HepG2 (cell line): ENCODE measurements at regions not wholly inside any gene's neighbourhood (a gene's known extent, or its start where the extent isn't known, plus 50 kb on each side); places are given as distances from the start of the nearest gene placed in this dataset.

Experiments
- ATAC-seq: fragments of 200-7000 bp; cut with Tn5 transposase; 3 replicates; pipeline ENCODE4 v1.9.1; 2020; ENCODE audit warnings: mild to moderate bottlenecking, moderate library complexity
- BruUV-seq: library from RNA; stranded (reverse); fragments of 400-500 nt; replicated peaks from 2 replicates; lab custom pipeline; 2021; lab: Mats Ljungman, UMichigan
- CTCF ChIA-PET: fragments of 300-600 bp; formaldehyde crosslinking; extraction: SDS; loops from one replicate; lab custom pipeline; 2021; ENCODE audit warnings: low total read pairs, inconsistent platforms, low intra/inter-chr PET ratio; lab: Yijun Ruan, JAX
- POLR2A ChIA-PET: fragments of 350-600 bp; sonication (Branson Sonifier 250); formaldehyde crosslinking; loops from one replicate; lab custom pipeline; 2020; ENCODE audit warnings: antibody characterized with exemption, inconsistent platforms; lab: Yijun Ruan, JAX
- DNase-seq: peaks from one replicate; pipeline ENCODE4 v3.0.0-alpha.2; 2015; ENCODE audit warnings: low spot score
- FAIRE-seq: peaks from 3 replicates; lab custom pipeline; 2011; peaks lifted over from hg19 to GRCh38; lab: Jason Lieb, UNC
- H2AFZ ChIP-seq: one replicate; pipeline ENCODE4 v1.6.1; 2011; ENCODE audit warnings: low read length, inconsistent platforms
- H3K27ac ChIP-seq: fragments of 300-600 bp; 3 replicates; pipeline ENCODE4 v1.8.0; 2011; ENCODE audit warnings: mixed run types, mild to moderate bottlenecking, mixed read lengths, low read length, inconsistent platforms; ENCODE audit not compliant: insufficient read depth; ENCODE audit errors: extremely low read length
- H3K27me3 ChIP-seq, 2 experiments: fragments of 200-600 bp in 1 of 2; 2 replicates in 1 of 2; 3 replicates in 1 of 2; pipeline versions ENCODE4 v1.6.0 to v1.8.0; 2011; ENCODE audit warnings: low read length in 2 of 2, mild to moderate bottlenecking in 2 of 2, moderate library complexity in 2 of 2, inconsistent platforms in 1 of 2; ENCODE audit not compliant: insufficient read depth in 2 of 2, control insufficient read depth in 1 of 2
- H3K36me3 ChIP-seq, 2 experiments: fragments of 200-600 bp in 1 of 2; replicated peaks in 1 of 2; 2 replicates in 1 of 2; 3 replicates in 1 of 2; pipeline versions ENCODE4 v1.5.1 to v1.8.0; 2011; ENCODE audit warnings: low read length in 2 of 2, inconsistent platforms in 1 of 2; ENCODE audit not compliant: insufficient read depth in 2 of 2, control insufficient read depth in 1 of 2
- H3K4me1 ChIP-seq: 2 replicates; pipeline ENCODE4 v1.5.1; 2012; ENCODE audit warnings: low read length, inconsistent platforms; ENCODE audit not compliant: insufficient read depth
- H3K4me2 ChIP-seq: 2 replicates; pipeline ENCODE4 v1.6.0; 2011; ENCODE audit warnings: low read depth, low read length, inconsistent platforms
- H3K4me3 ChIP-seq, 3 experiments: fragments of 200-600 bp in 1 of 3; sonication (generic), shearing (Covaris generic) in 1 of 3; replicated peaks in 1 of 3; 2 replicates each; pipeline ENCODE4 v1.5.1; 2011 to 2016; ENCODE audit warnings: low read length in 3 of 3, inconsistent platforms in 2 of 3, low read depth in 2 of 3, mild to moderate bottlenecking in 2 of 3, control low read depth in 1 of 3, mixed read lengths in 1 of 3; ENCODE audit not compliant: insufficient read depth in 1 of 3
- H3K79me2 ChIP-seq: one replicate; pipeline ENCODE4 v1.6.1; 2011; ENCODE audit warnings: low read length, inconsistent platforms; ENCODE audit not compliant: insufficient read depth
- H3K9ac ChIP-seq: 2 replicates; pipeline ENCODE4 v1.6.0; 2011; ENCODE audit warnings: mild to moderate bottlenecking, low read depth, low read length, inconsistent platforms; ENCODE audit not compliant: insufficient read depth
- H3K9me3 ChIP-seq: 2 replicates; pipeline ENCODE4 v1.5.1; 2012; ENCODE audit warnings: mild to moderate bottlenecking, low read length
- H4K20me1 ChIP-seq: 2 replicates; pipeline ENCODE4 v1.6.0; 2011; ENCODE audit warnings: inconsistent platforms, mild to moderate bottlenecking, low read length, moderate library complexity; ENCODE audit not compliant: insufficient read depth
- GZF1 ChIP-seq: sonication (generic); formaldehyde crosslinking; IDR thresholded peaks from 2 replicates; pipeline ENCODE4 v1.5.1; 2020; ENCODE audit warnings: mild to moderate bottlenecking, missing genetic modification reagents
- POLR2A ChIP-seq, 2 experiments: IDR thresholded peaks; 2 replicates each; pipeline ENCODE4 v1.6.1; 2011; ENCODE audit warnings: low read depth in 2 of 2, low read length in 2 of 2, mild to moderate bottlenecking in 1 of 2, moderate library complexity in 1 of 2; ENCODE audit not compliant: insufficient read depth in 1 of 2
- RBM39 ChIP-seq: fragments of 200-400 bp; formaldehyde crosslinking; IDR thresholded peaks from one replicate; pipeline ENCODE4 v1.6.1; 2018; ENCODE audit warnings: antibody characterized with exemption, mild to moderate bottlenecking, low read depth, low read length; ENCODE audit not compliant: poor library complexity, severe bottlenecking
- SP4 ChIP-seq: sonication (generic); formaldehyde crosslinking; IDR thresholded peaks from 2 replicates; pipeline ENCODE4 v1.8.1; 2023; ENCODE audit warnings: mild to moderate bottlenecking, missing genetic modification reagents
- TRIM24 ChIP-seq: sonication (generic); formaldehyde crosslinking; IDR thresholded peaks from 2 replicates; pipeline ENCODE4 v1.8.0; 2022; ENCODE audit warnings: mild to moderate bottlenecking, missing genetic modification reagents
- ZBTB3 ChIP-seq: sonication (generic); formaldehyde crosslinking; IDR thresholded peaks from 2 replicates; pipeline ENCODE4 v1.4.0; 2020; ENCODE audit warnings: low read depth, mild to moderate bottlenecking, moderate library complexity, missing genetic modification reagents, borderline replicate concordance
- ZIK1 ChIP-seq: sonication (generic); formaldehyde crosslinking; IDR thresholded peaks from 2 replicates; pipeline ENCODE4 v1.5.0; 2020; ENCODE audit warnings: mild to moderate bottlenecking, low read depth, missing genetic modification reagents, borderline replicate concordance
- ZNF138 ChIP-seq: sonication (generic); formaldehyde crosslinking; IDR thresholded peaks from 2 replicates; pipeline ENCODE4 v1.5.0; 2020; ENCODE audit warnings: mild to moderate bottlenecking, low read depth, missing genetic modification reagents
- ZNF205 ChIP-seq: IDR thresholded peaks from 2 replicates; pipeline ENCODE4 v1.6.1; 2018; ENCODE audit warnings: missing biosample characterization, missing genetic modification reagents
- ZNF3 ChIP-seq: IDR thresholded peaks from 2 replicates; pipeline ENCODE4 v1.7.0; 2017; ENCODE audit warnings: inconsistent platforms
- ZNF496 ChIP-seq: sonication (generic); formaldehyde crosslinking; IDR thresholded peaks from 2 replicates; pipeline ENCODE4 v1.8.1; 2023; ENCODE audit warnings: mild to moderate bottlenecking, moderate library complexity, missing genetic modification reagents; ENCODE audit not compliant: insufficient replicate concordance
- ZNF780A ChIP-seq: sonication (generic); formaldehyde crosslinking; IDR thresholded peaks from 2 replicates; pipeline ENCODE4 v1.8.0; 2022; ENCODE audit warnings: mild to moderate bottlenecking, missing genetic modification reagents, moderate library complexity
- ZNF883 ChIP-seq: sonication (generic); formaldehyde crosslinking; IDR thresholded peaks from 2 replicates; pipeline ENCODE4 v1.5.1; 2020; ENCODE audit warnings: mild to moderate bottlenecking, missing genetic modification reagents; ENCODE audit errors: not compliant biosample characterization
- ZSCAN21 ChIP-seq: sonication (generic); formaldehyde crosslinking; IDR thresholded peaks from 2 replicates; pipeline ENCODE4 v1.8.0; 2022; ENCODE audit warnings: mild to moderate bottlenecking, missing genetic modification reagents, moderate library complexity, borderline replicate concordance
- WGBS: methylation state at CpG from one replicate; pipeline ENCODE4 v1.1.6; 2017; ENCODE audit warnings: low lambda C conversion rate; 5-methylcytosine and 5-hydroxymethylcytosine counted together
- in situ Hi-C: cut with HindIII; loops from 2 replicates; pipeline ENCODE4 v1.10.0; 2017; ENCODE audit warnings: low pct_unique_long_range_greater_than_20kb; ENCODE audit not compliant: extremely low pct_ligation_motif_present
- intact Hi-C: fragments of 100-400 bp; cut with micrococcal nuclease; formaldehyde crosslinking; loops from one replicate; pipeline ENCODE4 v1.10.0; 2022; ENCODE audit not compliant: unreplicated experiment
- TF ChIP-seq, protein P1 (sequence below): sonication (generic); formaldehyde crosslinking; IDR thresholded peaks from 2 replicates; pipeline ENCODE4 v1.4.0; 2020; ENCODE audit warnings: low read depth, mild to moderate bottlenecking, missing genetic modification reagents
- TF ChIP-seq, protein P2 (sequence below): IDR thresholded peaks from 2 replicates; pipeline ENCODE4 v1.6.1; 2012; ENCODE audit warnings: low read length, improper control_type of control experiment
- TF ChIP-seq, protein P3 (sequence below): sonication (generic); formaldehyde crosslinking; IDR thresholded peaks from 2 replicates; pipeline ENCODE4 v1.5.1; 2020; ENCODE audit warnings: missing genetic modification reagents, mild to moderate bottlenecking, borderline replicate concordance
- TF ChIP-seq, protein P4 (sequence below): sonication (generic); formaldehyde crosslinking; IDR thresholded peaks from 2 replicates; pipeline ENCODE4 v1.5.1; 2020; ENCODE audit warnings: mild to moderate bottlenecking, missing genetic modification reagents, borderline replicate concordance

DNA sequence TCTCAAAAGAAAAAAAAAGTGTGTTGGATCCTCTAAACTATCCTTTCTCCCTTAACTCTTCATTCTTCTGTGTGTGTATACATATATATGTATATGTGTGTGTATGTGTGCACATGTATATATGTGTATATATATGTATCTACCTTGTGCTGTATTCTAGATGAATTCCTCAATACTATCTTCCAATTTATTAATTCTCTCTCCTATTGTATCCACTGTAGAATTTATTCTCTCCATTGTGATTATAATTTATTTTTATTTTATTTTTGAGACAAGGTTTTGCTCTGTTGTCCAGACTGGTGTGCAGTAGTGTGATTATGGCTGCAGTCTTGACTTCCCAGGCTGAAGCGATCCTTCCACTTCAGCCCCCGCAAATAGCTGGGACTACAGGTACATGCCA, 147.1 kb upstream of the ZNF618 start:
- no peak overlapping the region for H3K9ac ChIP-seq
- CTCF ChIA-PET, result no interaction called here
- H4K20me1 ChIP-seq, result no peaks in the 10 kb centered on the region
- H3K27me3 ChIP-seq, result peaks cover 0 to 4% of the 10 kb centered on the region in 2 experiments; a peak in 1 of 5 replicates
- no peaks in the 10 kb centered on the region for H3K79me2 ChIP-seq
- no peak overlapping the region for H3K4me2 ChIP-seq
- no peak for ATAC-seq
- WGBS, result 63% methylated on average over 2 of the region's 2 CpGs
- FAIRE-seq, result no peak
- no peaks in the 10 kb centered on the region for H3K36me3 ChIP-seq
- in situ Hi-C loops, result loop anchor here (25.0 kb wide), 1 partner anchor 308 kb away; no protein-coding TSS in a partner anchor
- intact Hi-C loops, result no loop called here
- no peak for TF ChIP-seq POLR2A (IDR thresholded peaks at IDR 0.05; ENCODE audit: insufficient read depth in 1 of 2, low read depth in 2 of 2, low read length in 2 of 2)
- no peak for TF ChIP-seq ZNF496 (CRISPR knock-in tag)
- TF ChIP-seq RBM39, result no peak
- TF ChIP-seq ZNF3 (CRISPR knock-in tag), result no peak
- TF ChIP-seq, protein P1, sequence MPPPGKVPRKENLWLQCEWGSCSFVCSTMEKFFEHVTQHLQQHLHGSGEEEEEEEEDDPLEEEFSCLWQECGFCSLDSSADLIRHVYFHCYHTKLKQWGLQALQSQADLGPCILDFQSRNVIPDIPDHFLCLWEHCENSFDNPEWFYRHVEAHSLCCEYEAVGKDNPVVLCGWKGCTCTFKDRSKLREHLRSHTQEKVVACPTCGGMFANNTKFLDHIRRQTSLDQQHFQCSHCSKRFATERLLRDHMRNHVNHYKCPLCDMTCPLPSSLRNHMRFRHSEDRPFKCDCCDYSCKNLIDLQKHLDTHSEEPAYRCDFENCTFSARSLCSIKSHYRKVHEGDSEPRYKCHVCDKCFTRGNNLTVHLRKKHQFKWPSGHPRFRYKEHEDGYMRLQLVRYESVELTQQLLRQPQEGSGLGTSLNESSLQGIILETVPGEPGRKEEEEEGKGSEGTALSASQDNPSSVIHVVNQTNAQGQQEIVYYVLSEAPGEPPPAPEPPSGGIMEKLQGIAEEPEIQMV, result no peak
- no peak for TF ChIP-seq ZNF780A (CRISPR knock-in tag)
- no peak for TF ChIP-seq ZNF138
- no peak for TF ChIP-seq ZIK1 (CRISPR knock-in tag)
- no peak for TF ChIP-seq SP4 (CRISPR knock-in tag)
- TF ChIP-seq GZF1 (CRISPR knock-in tag), result no peak
- TF ChIP-seq TRIM24 (CRISPR knock-in tag), result no peak
- TF ChIP-seq, protein P2, sequence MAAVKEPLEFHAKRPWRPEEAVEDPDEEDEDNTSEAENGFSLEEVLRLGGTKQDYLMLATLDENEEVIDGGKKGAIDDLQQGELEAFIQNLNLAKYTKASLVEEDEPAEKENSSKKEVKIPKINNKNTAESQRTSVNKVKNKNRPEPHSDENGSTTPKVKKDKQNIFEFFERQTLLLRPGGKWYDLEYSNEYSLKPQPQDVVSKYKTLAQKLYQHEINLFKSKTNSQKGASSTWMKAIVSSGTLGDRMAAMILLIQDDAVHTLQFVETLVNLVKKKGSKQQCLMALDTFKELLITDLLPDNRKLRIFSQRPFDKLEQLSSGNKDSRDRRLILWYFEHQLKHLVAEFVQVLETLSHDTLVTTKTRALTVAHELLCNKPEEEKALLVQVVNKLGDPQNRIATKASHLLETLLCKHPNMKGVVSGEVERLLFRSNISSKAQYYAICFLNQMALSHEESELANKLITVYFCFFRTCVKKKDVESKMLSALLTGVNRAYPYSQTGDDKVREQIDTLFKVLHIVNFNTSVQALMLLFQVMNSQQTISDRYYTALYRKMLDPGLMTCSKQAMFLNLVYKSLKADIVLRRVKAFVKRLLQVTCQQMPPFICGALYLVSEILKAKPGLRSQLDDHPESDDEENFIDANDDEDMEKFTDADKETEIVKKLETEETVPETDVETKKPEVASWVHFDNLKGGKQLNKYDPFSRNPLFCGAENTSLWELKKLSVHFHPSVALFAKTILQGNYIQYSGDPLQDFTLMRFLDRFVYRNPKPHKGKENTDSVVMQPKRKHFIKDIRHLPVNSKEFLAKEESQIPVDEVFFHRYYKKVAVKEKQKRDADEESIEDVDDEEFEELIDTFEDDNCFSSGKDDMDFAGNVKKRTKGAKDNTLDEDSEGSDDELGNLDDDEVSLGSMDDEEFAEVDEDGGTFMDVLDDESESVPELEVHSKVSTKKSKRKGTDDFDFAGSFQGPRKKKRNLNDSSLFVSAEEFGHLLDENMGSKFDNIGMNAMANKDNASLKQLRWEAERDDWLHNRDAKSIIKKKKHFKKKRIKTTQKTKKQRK, result no peak
- TF ChIP-seq, protein P3, sequence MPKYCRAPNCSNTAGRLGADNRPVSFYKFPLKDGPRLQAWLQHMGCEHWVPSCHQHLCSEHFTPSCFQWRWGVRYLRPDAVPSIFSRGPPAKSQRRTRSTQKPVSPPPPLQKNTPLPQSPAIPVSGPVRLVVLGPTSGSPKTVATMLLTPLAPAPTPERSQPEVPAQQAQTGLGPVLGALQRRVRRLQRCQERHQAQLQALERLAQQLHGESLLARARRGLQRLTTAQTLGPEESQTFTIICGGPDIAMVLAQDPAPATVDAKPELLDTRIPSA (CRISPR knock-in tag), result no peak
- no peak for TF ChIP-seq ZNF205 (CRISPR knock-in tag)
- TF ChIP-seq ZSCAN21 (CRISPR knock-in tag), result no peak
- no peak for TF ChIP-seq ZNF883 (CRISPR knock-in tag)
- TF ChIP-seq, protein P4, sequence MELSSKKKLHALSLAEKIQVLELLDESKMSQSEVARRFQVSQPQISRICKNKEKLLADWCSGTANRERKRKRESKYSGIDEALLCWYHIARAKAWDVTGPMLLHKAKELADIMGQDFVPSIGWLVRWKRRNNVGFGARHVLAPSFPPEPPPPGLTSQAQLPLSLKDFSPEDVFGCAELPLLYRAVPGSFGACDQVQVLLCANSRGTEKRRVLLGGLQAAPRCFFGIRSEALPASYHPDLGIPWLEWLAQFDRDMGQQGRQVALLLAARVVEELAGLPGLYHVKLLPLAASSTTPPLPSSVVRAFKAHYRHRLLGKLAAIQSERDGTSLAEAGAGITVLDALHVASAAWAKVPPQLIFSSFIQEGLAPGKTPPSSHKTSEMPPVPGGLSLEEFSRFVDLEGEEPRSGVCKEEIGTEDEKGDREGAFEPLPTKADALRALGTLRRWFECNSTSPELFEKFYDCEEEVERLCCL, result no peak
- TF ChIP-seq ZBTB3, result no peak
- TF ChIP-seq, all 625 proteins: peak for 0
- H3K4me1 ChIP-seq, result no peaks in the 10 kb centered on the region
- H2AFZ ChIP-seq, result no peak overlapping the region
- peaks cover 7% of the 10 kb centered on the region; the same call in 1 of the 2 replicates for H3K9me3 ChIP-seq
- H3K4me3 ChIP-seq, result no peak overlapping the region
- BruUV-seq, result no TSS peak
- POLR2A ChIA-PET, result no interaction called here
- no peak overlapping the region for H3K27ac ChIP-seq
- no peak for DNase-seq
